K562 (cell line): ENCODE measurements at regions not wholly inside any gene's neighbourhood (a gene's known extent, or its start where the extent isn't known, plus 50 kb on each side); places are given as distances from the start of the nearest gene placed in this dataset.

ENCODE experiments used
- ATAC-seq: fragments of 200-7000 bp; cut with Tn5 transposase; 3 replicates; pipeline ENCODE4 v1.9.1; 2020; ENCODE audit warnings: moderate library complexity
- BruUV-seq: library from RNA; stranded (reverse); fragments of 400-500 nt; replicated peaks from 2 replicates; lab custom pipeline; 2021; lab: Mats Ljungman, UMichigan
- CTCF ChIA-PET: fragments of 300-600 bp; formaldehyde crosslinking; extraction: SDS; loops from one replicate; lab custom pipeline; 2021; ENCODE audit warnings: low intra/inter-chr PET ratio; lab: Yijun Ruan, JAX
- POLR2A ChIA-PET: fragments of 300-600, 350-650 bp; sonication (Branson Sonifier 250); formaldehyde crosslinking; extraction: SDS; loops from one replicate; lab custom pipeline; 2021; ENCODE audit warnings: antibody characterized with exemption, inconsistent platforms; lab: Yijun Ruan, JAX
- DNase-seq, 4 experiments: peaks; one replicate each; pipeline versions ENCODE4 v3.0.0 to v3.0.0-alpha.2; 2011 to 2018; ENCODE audit warnings: low spot score in 3 of 4, mixed read lengths in 3 of 4; ENCODE audit errors: extremely low read depth in 1 of 4
- FAIRE-seq: peaks from 2 replicates; lab custom pipeline; 2011; peaks lifted over from hg19 to GRCh38; lab: Jason Lieb, UNC
- H2AFZ ChIP-seq: 2 replicates; pipeline ENCODE4 v1.6.0; 2011; ENCODE audit warnings: low read depth, low read length, control low read depth, inconsistent platforms
- H3K27ac ChIP-seq: fragments of 200-600 bp; 3 replicates; pipeline ENCODE4 v1.8.0; 2011; ENCODE audit warnings: low read depth, mild to moderate bottlenecking, control low read depth, inconsistent platforms, low read length, moderate library complexity, mixed read lengths; ENCODE audit errors: extremely low read depth
- H3K27me3 ChIP-seq, 2 experiments: fragments of 300-600 bp in 1 of 2; 2 replicates in 1 of 2; 3 replicates in 1 of 2; pipeline versions ENCODE4 v1.6.0 to v1.8.0; 2011; ENCODE audit warnings: inconsistent platforms in 2 of 2, low read length in 2 of 2, mild to moderate bottlenecking in 1 of 2, mixed read lengths in 1 of 2, moderate library complexity in 1 of 2; ENCODE audit not compliant: control insufficient read depth in 2 of 2, insufficient read depth in 2 of 2
- H3K36me3 ChIP-seq: fragments of 300-600 bp; 3 replicates; pipeline ENCODE4 v1.8.0; 2011; ENCODE audit warnings: mild to moderate bottlenecking, low read length, inconsistent platforms; ENCODE audit not compliant: control insufficient read depth, insufficient read depth
- H3K4me1 ChIP-seq, 2 experiments: fragments of 200-600 bp in 1 of 2; replicated peaks in 1 of 2; 2 replicates in 1 of 2; 3 replicates in 1 of 2; pipeline versions ENCODE4 v1.5.1 to v1.8.0; 2011; ENCODE audit warnings: inconsistent platforms in 2 of 2, low read length in 2 of 2, mild to moderate bottlenecking in 1 of 2, mixed read lengths in 1 of 2, moderate library complexity in 1 of 2; ENCODE audit not compliant: control insufficient read depth in 2 of 2, insufficient read depth in 2 of 2
- H3K4me2 ChIP-seq: 2 replicates; pipeline ENCODE4 v1.6.1; 2011; ENCODE audit warnings: low read length, control low read depth, inconsistent platforms, mixed read lengths; ENCODE audit not compliant: insufficient read depth
- H3K4me3 ChIP-seq: fragments of 200-600 bp; sonication (generic), shearing (Covaris generic); 2 replicates; pipeline ENCODE4 v1.5.1; 2016; ENCODE audit warnings: control low read depth, inconsistent platforms
- H3K79me2 ChIP-seq: fragments of 200-600 bp; 3 replicates; pipeline ENCODE4 v1.8.0; 2011; ENCODE audit warnings: low read length, inconsistent platforms; ENCODE audit not compliant: control insufficient read depth, insufficient read depth
- H3K9ac ChIP-seq, 2 experiments: 2 replicates each; pipeline versions ENCODE4 v1.6.0 to v1.6.1; 2011; ENCODE audit warnings: low read depth in 2 of 2, low read length in 2 of 2, control low read depth in 1 of 2, inconsistent platforms in 1 of 2, mild to moderate bottlenecking in 1 of 2, mixed read lengths in 1 of 2; ENCODE audit not compliant: insufficient read depth in 1 of 2
- H3K9me1 ChIP-seq: one replicate; pipeline ENCODE4 v1.6.0; 2011; ENCODE audit warnings: inconsistent platforms, mild to moderate bottlenecking, low read length, moderate library complexity; ENCODE audit not compliant: control insufficient read depth, insufficient read depth
- H3K9me3 ChIP-seq: replicated peaks from 2 replicates; pipeline ENCODE4 v1.5.1; 2011; ENCODE audit warnings: low read depth, low read length, inconsistent platforms; ENCODE audit not compliant: control insufficient read depth, insufficient read depth
- H4K20me1 ChIP-seq: replicated peaks from 2 replicates; pipeline ENCODE4 v1.6.1; 2011; ENCODE audit warnings: low read length, inconsistent platforms, mixed read lengths; ENCODE audit not compliant: control insufficient read depth, insufficient read depth
- ARID3A ChIP-seq: IDR thresholded peaks from 2 replicates; pipeline ENCODE4 v1.6.1; 2012; ENCODE audit warnings: low read depth, low read length, improper control_type of control experiment, borderline replicate concordance
- ATF2 ChIP-seq: sonication (generic); formaldehyde crosslinking; IDR thresholded peaks from 2 replicates; pipeline ENCODE4 v1.8.1; 2022; ENCODE audit warnings: missing genetic modification reagents
- DPF2 ChIP-seq: fragments of 450-650 bp; IDR thresholded peaks from 2 replicates; pipeline ENCODE4 v1.6.1; 2016
- HOXB6 ChIP-seq: fragments of 250-450 bp; sonication (Bioruptor Pico); IDR thresholded peaks from 2 replicates; pipeline ENCODE4 v1.5.1; 2022; ENCODE audit warnings: mild to moderate bottlenecking, borderline replicate concordance
- KLF16 ChIP-seq: IDR thresholded peaks from 2 replicates; pipeline ENCODE4 v1.6.1; 2016; ENCODE audit warnings: antibody characterized with exemption
- MEF2A ChIP-seq: IDR thresholded peaks from 2 replicates; pipeline ENCODE4 v1.6.1; 2011; ENCODE audit warnings: low read depth, mild to moderate bottlenecking, low read length, moderate library complexity; ENCODE audit not compliant: control insufficient read depth
- MEIS2 ChIP-seq: fragments of 450-650 bp; IDR thresholded peaks from 2 replicates; pipeline ENCODE4 v1.6.1; 2014; ENCODE audit warnings: mild to moderate bottlenecking; ENCODE audit not compliant: partially characterized antibody
- PPARD ChIP-seq: fragments of 250-450 bp; sonication (Bioruptor Pico); IDR thresholded peaks from 2 replicates; pipeline ENCODE4 v1.8.0; 2022; ENCODE audit warnings: inconsistent platforms, mild to moderate bottlenecking, moderate library complexity
- TCFL5 ChIP-seq: fragments of 250-450 bp; sonication (Bioruptor Pico); conservative IDR thresholded peaks from 2 replicates; pipeline ENCODE4 v1.6.1; 2021; ENCODE audit warnings: mild to moderate bottlenecking, moderate library complexity, matching md5 sums
- TEAD4 ChIP-seq, 2 experiments: sonication (generic) in 1 of 2; formaldehyde crosslinking in 1 of 2; IDR thresholded peaks; 2 replicates each; pipeline versions ENCODE4 v1.6.1 to v1.8.0; 2012 to 2022; ENCODE audit warnings: borderline replicate concordance in 1 of 2, inconsistent platforms in 1 of 2, low read length in 1 of 2, mild to moderate bottlenecking in 1 of 2, missing genetic modification reagents in 1 of 2
- U2AF2 ChIP-seq: fragments of 200-400 bp; formaldehyde crosslinking; optimal IDR thresholded peaks from 2 replicates; pipeline ENCODE3; 2017; ENCODE audit warnings: low read depth, mild to moderate bottlenecking, low read length
- YY1 ChIP-seq, 3 experiments: IDR thresholded peaks; 2 replicates each; pipeline ENCODE4 v1.6.1; 2011; ENCODE audit warnings: low read length in 2 of 3, mild to moderate bottlenecking in 2 of 3, moderate library complexity in 2 of 3, borderline replicate concordance in 1 of 3, control low read depth in 1 of 3, low read depth in 1 of 3; ENCODE audit not compliant: insufficient read depth in 3 of 3, insufficient replicate concordance in 2 of 3, control insufficient read depth in 1 of 3, insufficient read length in 1 of 3; ENCODE audit errors: extremely low read depth in 1 of 3
- ZEB2 ChIP-seq: fragments of 450-650 bp; IDR thresholded peaks from 2 replicates; pipeline ENCODE4 v1.6.1; 2016
- ZFPM2 ChIP-seq: fragments of 250-450 bp; sonication (Bioruptor Pico); IDR thresholded peaks from 2 replicates; pipeline ENCODE4 v1.5.1; 2022; ENCODE audit warnings: mild to moderate bottlenecking
- ZNF280A ChIP-seq: fragments of 450-650 bp; IDR thresholded peaks from 2 replicates; pipeline ENCODE4 v1.6.1; 2018; ENCODE audit warnings: mild to moderate bottlenecking, low read depth; ENCODE audit not compliant: partially characterized antibody
- ZNF785 ChIP-seq: fragments of 250-450 bp; sonication (Bioruptor Pico); IDR thresholded peaks from 2 replicates; pipeline ENCODE4 v1.4.0; 2020; ENCODE audit warnings: mild to moderate bottlenecking
- ZNF79 ChIP-seq: fragments of 250-450 bp; sonication (Bioruptor Pico); IDR thresholded peaks from 2 replicates; pipeline ENCODE4 v1.4.0; 2020; ENCODE audit warnings: low read depth, mild to moderate bottlenecking, moderate library complexity
- in situ Hi-C: fragments of 300-500 bp; cut with MboI; formaldehyde crosslinking; loops from 4 replicates; pipeline ENCODE4 v1.15.0; 2018; ENCODE audit warnings: inconsistent platforms, mixed read lengths
- intact Hi-C: fragments of 100-400 bp; cut with micrococcal nuclease; formaldehyde crosslinking; loops from 2 replicates; pipeline ENCODE4 v1.14.2; 2022

GRCh38 chr4:17134565-17134964 lies 236.1 kb upstream of the LDB2 start:
- in situ Hi-C loops: no loop called here
- TF ChIP-seq ATF2 (CRISPR knock-in tag): no peak
- TF ChIP-seq KLF16: no peak
- TF ChIP-seq ZNF785: no peak
- no peak for TF ChIP-seq TEAD4 (IDR thresholded peaks at IDR 0.05; ENCODE audit: low read length)
- no peak for TF ChIP-seq TEAD4 (CRISPR knock-in tag; IDR thresholded peaks at IDR 0.05; ENCODE audit: borderline replicate concordance)
- TF ChIP-seq ZNF79 (CRISPR knock-in tag): no peak
- no peak for TF ChIP-seq HOXB6 (CRISPR knock-in tag)
- TF ChIP-seq U2AF2: no peak
- no peak for TF ChIP-seq PPARD (CRISPR knock-in tag)
- no peak for TF ChIP-seq ZEB2
- TF ChIP-seq TCFL5 (CRISPR knock-in tag): no peak
- no peak for TF ChIP-seq DPF2
- TF ChIP-seq ZFPM2: no peak
- TF ChIP-seq MEF2A: no peak
- TF ChIP-seq MEIS2: no peak
- no peak for TF ChIP-seq ARID3A
- TF ChIP-seq ZNF280A: no peak
- no peak for TF ChIP-seq YY1 (IDR thresholded peaks at IDR 0.05; ENCODE audit: borderline replicate concordance in 1 of 3, control insufficient read depth in 1 of 3, extremely low read depth in 1 of 3, insufficient read depth in 3 of 3, insufficient read length in 1 of 3, insufficient replicate concordance in 2 of 3, low read depth in 1 of 3, low read length in 2 of 3)

More at GRCh38 chr4:17134565-17134964, 236.1 kb upstream of the LDB2 start:
- CTCF ChIA-PET: no interaction called here
- H4K20me1 ChIP-seq: no peaks in the 10 kb centered on the region
- intact Hi-C loops: no loop called here
- H3K27ac ChIP-seq: no peak overlapping the region
- DNase-seq: no peak
- H3K36me3 ChIP-seq: no peaks in the 10 kb centered on the region
- H3K4me3 ChIP-seq: no peak overlapping the region
- H3K9me3 ChIP-seq: no peaks in the 10 kb centered on the region
- no peak overlapping the region for H3K9ac ChIP-seq
- BruUV-seq: no TSS peak
- no peaks in the 10 kb centered on the region for H3K4me1 ChIP-seq
- ATAC-seq: no peak
- POLR2A ChIA-PET: no interaction called here
- no peaks in the 10 kb centered on the region for H3K79me2 ChIP-seq
- no peak overlapping the region for H3K4me2 ChIP-seq
- no peaks in the 10 kb centered on the region for H3K9me1 ChIP-seq
- no peak overlapping the region for H2AFZ ChIP-seq
- no peak for FAIRE-seq
- H3K27me3 ChIP-seq: no peaks in the 10 kb centered on the region
